ENCODE measurements at regions not wholly inside any gene's neighbourhood (a gene's known extent, or its start where the extent isn't known, plus 50 kb on each side); places are given as distances from the start of the nearest gene placed in this dataset.

DNA sequence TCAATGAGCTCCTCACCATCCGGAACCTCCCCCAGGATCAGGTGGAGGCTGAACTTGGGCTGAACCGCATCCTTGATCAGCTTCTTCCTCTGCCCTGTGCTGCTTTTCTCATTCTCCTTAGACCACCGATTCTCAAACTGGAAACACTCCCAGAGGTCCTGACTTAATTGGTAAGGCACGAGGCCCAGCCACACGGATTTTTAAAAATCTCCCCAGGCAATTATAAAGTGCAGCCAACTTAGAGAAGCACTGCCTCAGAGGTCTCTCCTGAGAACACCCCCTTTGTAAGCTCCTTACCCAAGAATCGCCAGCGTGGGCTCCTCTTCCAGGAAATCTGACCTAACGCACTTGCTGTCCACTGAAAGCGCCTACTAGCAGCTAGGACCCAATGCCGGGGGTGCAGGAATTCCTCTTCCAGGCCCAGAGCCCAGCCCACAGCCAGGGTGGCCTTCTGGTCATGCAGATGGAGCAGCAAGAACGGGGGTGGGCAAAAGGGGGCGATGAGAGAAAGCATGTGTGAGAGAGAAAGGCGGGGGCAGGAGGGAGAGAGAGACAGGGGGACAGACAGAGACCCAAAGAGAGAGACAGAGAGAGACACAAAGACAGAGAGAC lies 66.9 kb upstream of the CACNA1A start:
- DNase-seq (ENCODE audit: low read depth, low spot score), result no peak
- TF ChIP-seq POLR2AphosphoS5 (IDR thresholded peaks at IDR 0.05; ENCODE audit: borderline replicate concordance, low read depth, low read length) (no peak), EZH2 (IDR thresholded peaks at IDR 0.05) (no peak), FOXP2 (optimal IDR thresholded peaks at IDR 0.05; ENCODE audit: control extremely low read depth, extremely low read length, insufficient read depth) (no peak)
- Histone ChIP-seq H3K4me3 (no peak overlapping the region), H3K9me3 (ENCODE audit: low read depth, low read length) (no peaks in the 10 kb centered on the region), H3K27ac (no peak overlapping the region), H3K9ac (ENCODE audit: insufficient read length) (no peak overlapping the region), H3K36me3 (ENCODE audit: insufficient read depth, low read length) (no peaks in the 10 kb centered on the region)

GRCh38 chr19:13561461-13561860 lies 55.2 kb upstream of the CACNA1A start:
- no peak for DNase-seq (ENCODE audit: low read depth, low spot score)
- Histone ChIP-seq H3K36me3 (ENCODE audit: insufficient read depth, low read length) (no peaks in the 10 kb centered on the region), H3K9ac (ENCODE audit: insufficient read length) (no peak overlapping the region), H3K4me3 (no peak overlapping the region), H3K9me3 (ENCODE audit: low read depth, low read length) (no peaks in the 10 kb centered on the region), H3K27ac (no peak overlapping the region)
- TF ChIP-seq FOXP2 (optimal IDR thresholded peaks at IDR 0.05; ENCODE audit: control extremely low read depth, extremely low read length, insufficient read depth) (no peak), EZH2 (IDR thresholded peaks at IDR 0.05) (no peak), POLR2AphosphoS5 (IDR thresholded peaks at IDR 0.05; ENCODE audit: borderline replicate concordance, low read depth, low read length) (no peak)

GRCh38 chr19:13557756-13558398 lies 51.6 kb upstream of the CACNA1A start:
- Histone ChIP-seq H3K36me3 (ENCODE audit: insufficient read depth, low read length) (no peaks in the 10 kb centered on the region), H3K27ac (no peak overlapping the region), H3K4me3 (no peak overlapping the region), H3K9me3 (ENCODE audit: low read depth, low read length) (no peaks in the 10 kb centered on the region), H3K9ac (ENCODE audit: insufficient read length) (no peak overlapping the region)
- TF ChIP-seq FOXP2 (optimal IDR thresholded peaks at IDR 0.05; ENCODE audit: control extremely low read depth, extremely low read length, insufficient read depth), result no peak
- no peak for TF ChIP-seq EZH2 (IDR thresholded peaks at IDR 0.05)
- TF ChIP-seq POLR2AphosphoS5 (IDR thresholded peaks at IDR 0.05; ENCODE audit: borderline replicate concordance, low read depth, low read length), result no peak
- DNase-seq (ENCODE audit: low read depth, low spot score), result no peak

DNA sequence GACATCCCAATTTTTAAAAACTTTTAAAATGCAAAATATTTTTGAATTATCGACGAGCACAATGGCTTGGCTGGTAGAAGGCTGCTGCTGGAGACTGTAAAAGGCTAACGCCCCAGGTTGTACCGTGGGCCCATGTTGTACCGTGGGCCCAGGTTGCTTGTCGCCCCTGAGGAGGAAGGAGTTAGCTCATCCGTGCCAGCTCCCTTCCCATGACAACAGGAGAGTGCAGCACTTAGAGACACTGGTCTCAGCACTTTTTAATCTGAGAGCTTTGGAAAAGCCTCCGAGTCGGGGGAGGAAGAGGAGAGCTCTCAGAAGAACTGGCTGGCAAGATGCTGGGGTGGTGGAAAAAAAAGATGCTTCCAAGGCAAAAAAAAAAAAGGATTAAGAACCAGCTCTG lies 50.3 kb upstream of the CACNA1A start:
- Histone ChIP-seq H3K4me3 (no peak overlapping the region), H3K27ac (no peak overlapping the region), H3K9ac (ENCODE audit: insufficient read length) (no peak overlapping the region), H3K36me3 (ENCODE audit: insufficient read depth, low read length) (no peaks in the 10 kb centered on the region), H3K9me3 (ENCODE audit: low read depth, low read length) (no peaks in the 10 kb centered on the region)
- DNase-seq (ENCODE audit: low read depth, low spot score), result no peak
- TF ChIP-seq FOXP2 (optimal IDR thresholded peaks at IDR 0.05; ENCODE audit: control extremely low read depth, extremely low read length, insufficient read depth), result no peak
- no peak for TF ChIP-seq EZH2 (IDR thresholded peaks at IDR 0.05)
- no peak for TF ChIP-seq POLR2AphosphoS5 (IDR thresholded peaks at IDR 0.05; ENCODE audit: borderline replicate concordance, low read depth, low read length)

Measured in SK-N-MC (cell line).